Thyroid gland (tissue), 4 donors: ENCODE measurements at regions not wholly inside any gene's neighbourhood (a gene's known extent, or its start where the extent isn't known, plus 50 kb on each side); places are given as distances from the start of the nearest gene placed in this dataset.

Experiments used
- CTCF ChIP-seq, 6 experiments: fragments of 200-600 bp in 3 of 6; fragments of 450-650 bp in 3 of 6; sonication (generic) in 3 of 6; IDR thresholded peaks; one replicate each; pipeline ENCODE4 v1.5.1; 2016 to 2019; ENCODE audit warnings: antibody characterized with exemption in 6 of 6, mild to moderate bottlenecking in 2 of 6, inconsistent platforms in 1 of 6, moderate library complexity in 1 of 6
- POLR2A ChIP-seq, 2 donors: fragments of 450-650 bp; IDR thresholded peaks; one replicate each; pipeline ENCODE4 v1.6.1; 2017; ENCODE audit warnings: antibody characterized with exemption in 2 of 2, mild to moderate bottlenecking in 2 of 2, moderate library complexity in 1 of 2

- TF ChIP-seq CTCF (IDR thresholded peaks at IDR 0.05), result no peak
- no peak for TF ChIP-seq POLR2A (IDR thresholded peaks at IDR 0.05)
Measured at GRCh38 chr15:93420477-93420876, 331.5 kb upstream of the RGMA start.
